Stomach (tissue), 8 donors: ENCODE measurements at regions not wholly inside any gene's neighbourhood (a gene's known extent, or its start where the extent isn't known, plus 50 kb on each side); places are given as distances from the start of the nearest gene placed in this dataset.

Experiments used
- DNase-seq, 2 donors: peaks; one replicate each; pipeline versions ENCODE4 v3.0.0 to v3.0.0-alpha.2; 2013 to 2019
- H3K27ac ChIP-seq, 5 donors: fragments of 200-600 bp in 4 of 5; sonication (generic) in 4 of 5; one replicate each; pipeline ENCODE4 v1.5.1; 2013 to 2019; ENCODE audit warnings: mild to moderate bottlenecking in 1 of 5, moderate library complexity in 1 of 5
- H3K27me3 ChIP-seq, 3 donors: fragments of 200-600 bp; sonication (generic); one replicate each; pipeline ENCODE4 v1.5.1; 2017 to 2019; ENCODE audit warnings: mixed run types in 1 of 3
- H3K36me3 ChIP-seq, 4 donors: fragments of 200-600 bp; sonication (generic); 1 replicate in 3 of 4; 2 replicates in 1 of 4; pipeline ENCODE4 v1.5.1; 2016 to 2019
- H3K4me1 ChIP-seq, 4 donors: fragments of 200-600 bp; sonication (generic); one replicate each; pipeline ENCODE4 v1.5.1; 2016 to 2019
- H3K4me3 ChIP-seq, 4 donors: fragments of 200-600 bp; sonication (generic) in 3 of 4; one replicate each; pipeline ENCODE4 v1.5.1; 2016 to 2019; ENCODE audit warnings: mild to moderate bottlenecking in 1 of 4
- H3K9me3 ChIP-seq, 4 donors: fragments of 200-600 bp; sonication (generic); one replicate each; pipeline ENCODE4 v1.5.1; 2016 to 2019
- CTCF ChIP-seq, 7 experiments: fragments of 450-650 bp in 4 of 7; fragments of 200-600 bp in 3 of 7; sonication (generic) in 3 of 7; IDR thresholded peaks; one replicate each; pipeline ENCODE4 v1.5.1; 2016 to 2019; ENCODE audit warnings: antibody characterized with exemption in 7 of 7, control low read depth in 2 of 7, mild to moderate bottlenecking in 1 of 7
- EP300 ChIP-seq: sonication (generic); formaldehyde crosslinking; IDR thresholded peaks from one replicate; pipeline ENCODE4 v1.6.1; 2017; ENCODE audit warnings: antibody characterized with exemption
- POLR2A ChIP-seq, 4 donors: fragments of 450-650 bp; IDR thresholded peaks; one replicate each; pipeline ENCODE4 v1.6.1; 2016; ENCODE audit warnings: antibody characterized with exemption in 4 of 4, control low read depth in 2 of 4, mild to moderate bottlenecking in 1 of 4, moderate library complexity in 1 of 4
- POLR2AphosphoS5 ChIP-seq, 3 donors: sonication (generic); formaldehyde crosslinking; IDR thresholded peaks; one replicate each; pipeline ENCODE4 v1.6.1; 2016; ENCODE audit warnings: antibody characterized with exemption in 3 of 3
- WGBS, 5 donors: extraction: QIAGEN DNeasy Blood & Tissue Kit in 3 of 5; methylation state at CpG; one replicate each; pipeline versions ENCODE4 v1.1.5 to v1.1.7; 2013 to 2018; 5-methylcytosine and 5-hydroxymethylcytosine counted together
- intact Hi-C: fragments of 100-400 bp; cut with DNase I; formaldehyde crosslinking; loops from one replicate; pipeline ENCODE4 v1.15.1; 2023; ENCODE audit warnings: low total_unique reads
- donor health status: healthy with polysubstance abuse.
- donor health status: Bipolar disorder and iron deficiency.
- donor health status: healthy.

DNA sequence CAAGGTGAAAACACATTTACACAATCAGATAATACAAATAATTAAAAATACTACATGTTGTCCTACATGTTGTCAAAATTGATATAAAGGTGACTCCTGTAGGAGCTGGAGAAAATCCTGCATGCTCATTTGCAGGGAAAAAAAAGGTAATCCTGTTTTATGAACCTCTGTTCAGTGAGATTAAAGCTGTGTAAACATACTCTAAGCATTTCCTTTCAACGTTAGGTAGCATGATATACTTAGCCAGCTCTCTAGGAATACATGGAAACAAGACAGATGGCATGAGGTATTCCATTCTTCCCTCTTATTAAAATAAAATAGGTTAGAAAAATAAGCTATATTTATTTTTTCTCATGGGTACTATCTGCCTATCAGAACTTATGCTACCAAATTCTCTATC is 635.7 kb upstream of the FLRT2 start:
- Histone ChIP-seq H3K27me3 (no peaks in the 10 kb centered on the region), H3K27ac (no peak overlapping the region), H3K9me3 (no peaks in the 10 kb centered on the region), H3K36me3 (no peaks in the 10 kb centered on the region), H3K4me1 (no peaks in the 10 kb centered on the region), H3K4me3 (no peak overlapping the region)
- TF ChIP-seq CTCF (IDR thresholded peaks at IDR 0.05) (no peak), POLR2AphosphoS5 (IDR thresholded peaks at IDR 0.05) (no peak), POLR2A (IDR thresholded peaks at IDR 0.05) (no peak)
- peak in 1 of 2 donors; percentile 9 for DNase-seq
- 8 to 27% (median 13%) methylated on average over 1 of the region's 1 CpG for WGBS, 5 donors
- intact Hi-C loops = no loop called here

DNA sequence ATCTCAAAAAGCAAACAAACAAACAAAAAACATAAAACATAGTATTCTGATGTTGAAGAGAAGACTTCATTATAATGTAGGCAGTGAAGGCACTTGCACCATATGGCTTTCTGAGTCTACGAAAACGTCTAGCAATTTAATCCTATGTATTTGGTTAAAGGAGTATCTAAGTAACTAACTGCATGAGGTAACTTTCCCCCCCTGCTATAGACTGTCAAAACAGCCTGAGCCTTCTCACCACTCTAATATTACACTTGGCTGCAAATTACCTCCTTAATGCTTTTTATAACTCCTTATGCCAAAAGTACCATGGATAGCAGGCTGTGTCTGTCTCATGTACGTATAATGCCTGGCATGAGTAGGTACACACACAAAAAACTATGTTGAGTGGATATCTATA is 607.6 kb upstream of the FLRT2 start:
- DNase-seq = peak in 1 of 2 donors; percentile 20
- TF ChIP-seq CTCF (IDR thresholded peaks at IDR 0.05) (no peak), POLR2A (IDR thresholded peaks at IDR 0.05) (no peak), POLR2AphosphoS5 (IDR thresholded peaks at IDR 0.05) (no peak), EP300 (no peak)
- Histone ChIP-seq H3K27me3 (no peaks in the 10 kb centered on the region), H3K4me1 (peaks cover 0 to 4% (median 0%) of the 10 kb centered on the region in 4 donors), H3K9me3 (no peaks in the 10 kb centered on the region), H3K27ac (no peak overlapping the region), H3K4me3 (no peak overlapping the region), H3K36me3 (no peaks in the 10 kb centered on the region)
- intact Hi-C loops = no loop called here
- WGBS, 5 donors = 83 to 91% (median 86%) methylated on average over 3 of the region's 3 CpGs

- DNase-seq = no peak
These were observed 603.3 kb upstream of the FLRT2 start for GRCh38 chr14:84926656-84927055.

GRCh38 chr14:84927096-84927827 is 602.7 kb upstream of the FLRT2 start:
- intact Hi-C loops = no loop called here
- Histone ChIP-seq H3K27me3 (no peaks in the 10 kb centered on the region), H3K4me1 (peaks cover 0 to 6% (median 0%) of the 10 kb centered on the region in 4 donors), H3K27ac (no peak overlapping the region), H3K9me3 (no peaks in the 10 kb centered on the region), H3K4me3 (no peak overlapping the region), H3K36me3 (no peaks in the 10 kb centered on the region)
- no peak for DNase-seq
- WGBS, 5 donors = 29 to 65% (median 50%) methylated on average over 6 of the region's 6 CpGs
- no peak for TF ChIP-seq CTCF (IDR thresholded peaks at IDR 0.05)

More at GRCh38 chr14:84926656-84927055, 603.3 kb upstream of the FLRT2 start:
- 31 to 74% (median 58%) methylated on average over 1 of the region's 1 CpG for WGBS, 5 donors
- TF ChIP-seq POLR2AphosphoS5 (IDR thresholded peaks at IDR 0.05) (no peak), EP300 (no peak), POLR2A (IDR thresholded peaks at IDR 0.05) (no peak), CTCF (IDR thresholded peaks at IDR 0.05) (no peak)
- peaks cover 0 to 6% (median 0%) of the 10 kb centered on the region in 4 donors for H3K4me1 ChIP-seq
- no peaks in the 10 kb centered on the region for H3K36me3 ChIP-seq
- H3K9me3 ChIP-seq = no peaks in the 10 kb centered on the region
- intact Hi-C loops = no loop called here
- H3K4me3 ChIP-seq = no peak overlapping the region
- H3K27me3 ChIP-seq = no peaks in the 10 kb centered on the region
- H3K27ac ChIP-seq = no peak overlapping the region
